ENCODE measurements at regions not wholly inside any gene's neighbourhood (a gene's known extent, or its start where the extent isn't known, plus 50 kb on each side); places are given as distances from the start of the nearest gene placed in this dataset.

- no peaks in the 10 kb centered on the region for H3K27me3 ChIP-seq (ENCODE audit: control insufficient read depth, insufficient read depth, low read length)
- no peak for DNase-seq (ENCODE audit: low read depth)
- TF ChIP-seq CTCF (IDR thresholded peaks at IDR 0.05; ENCODE audit: insufficient read depth, low read length, severe bottlenecking): no peak
- H3K36me3 ChIP-seq (ENCODE audit: control insufficient read depth, insufficient read depth, low read length): no peaks in the 10 kb centered on the region
- FAIRE-seq: no peak
- H3K4me3 ChIP-seq (ENCODE audit: low read depth, low read length): no peak overlapping the region
Observed at GRCh38 chr13:63605403-63605802, 2189.8 kb upstream of the PCDH20 start.

- DNase-seq (ENCODE audit: low read depth): peak; percentile 18
- no peaks in the 10 kb centered on the region for H3K27me3 ChIP-seq (ENCODE audit: control insufficient read depth, insufficient read depth, low read length)
- TF ChIP-seq CTCF (IDR thresholded peaks at IDR 0.05; ENCODE audit: insufficient read depth, low read length, severe bottlenecking): no peak
- no peak for FAIRE-seq
- no peak overlapping the region for H3K4me3 ChIP-seq (ENCODE audit: low read depth, low read length)
- H3K36me3 ChIP-seq (ENCODE audit: control insufficient read depth, insufficient read depth, low read length): no peaks in the 10 kb centered on the region
Observed at GRCh38 chr13:63595811-63596210, 2180.2 kb upstream of the PCDH20 start.

GRCh38 chr13:63586467-63586866 lies 2170.8 kb upstream of the PCDH20 start:
- no peak for TF ChIP-seq CTCF (IDR thresholded peaks at IDR 0.05; ENCODE audit: insufficient read depth, low read length, severe bottlenecking)
- DNase-seq (ENCODE audit: low read depth): no peak
- FAIRE-seq: no peak
- no peaks in the 10 kb centered on the region for H3K27me3 ChIP-seq (ENCODE audit: control insufficient read depth, insufficient read depth, low read length)
- no peak overlapping the region for H3K4me3 ChIP-seq (ENCODE audit: low read depth, low read length)
- H3K36me3 ChIP-seq (ENCODE audit: control insufficient read depth, insufficient read depth, low read length): no peaks in the 10 kb centered on the region

- Histone ChIP-seq H3K4me3 (ENCODE audit: low read depth, low read length) (no peak overlapping the region), H3K36me3 (ENCODE audit: control insufficient read depth, insufficient read depth, low read length) (no peaks in the 10 kb centered on the region), H3K27me3 (ENCODE audit: control insufficient read depth, insufficient read depth, low read length) (no peaks in the 10 kb centered on the region)
- FAIRE-seq (no peak), DNase-seq (ENCODE audit: low read depth) (no peak)
- TF ChIP-seq CTCF (IDR thresholded peaks at IDR 0.05; ENCODE audit: insufficient read depth, low read length, severe bottlenecking): no peak
Observed at GRCh38 chr13:63578796-63579195, 2163.1 kb upstream of the PCDH20 start.

- no peak overlapping the region for H3K4me3 ChIP-seq (ENCODE audit: low read depth, low read length)
- no peaks in the 10 kb centered on the region for H3K36me3 ChIP-seq (ENCODE audit: control insufficient read depth, insufficient read depth, low read length)
- no peak for FAIRE-seq
- no peaks in the 10 kb centered on the region for H3K27me3 ChIP-seq (ENCODE audit: control insufficient read depth, insufficient read depth, low read length)
- TF ChIP-seq CTCF (IDR thresholded peaks at IDR 0.05; ENCODE audit: insufficient read depth, low read length, severe bottlenecking): no peak
- DNase-seq (ENCODE audit: low read depth): no peak
Observed at GRCh38 chr13:63567031-63567430, 2151.4 kb upstream of the PCDH20 start.

GRCh38 chr13:63554157-63554556 lies 2138.5 kb upstream of the PCDH20 start:
- H3K4me3 ChIP-seq (ENCODE audit: low read depth, low read length): no peak overlapping the region
- H3K36me3 ChIP-seq (ENCODE audit: control insufficient read depth, insufficient read depth, low read length): no peaks in the 10 kb centered on the region
- TF ChIP-seq CTCF (IDR thresholded peaks at IDR 0.05; ENCODE audit: insufficient read depth, low read length, severe bottlenecking): no peak
- DNase-seq (ENCODE audit: low read depth) (no peak), FAIRE-seq (no peak)
- H3K27me3 ChIP-seq (ENCODE audit: control insufficient read depth, insufficient read depth, low read length): no peaks in the 10 kb centered on the region
